B cell (primary cell): ENCODE measurements at regions not wholly inside any gene's neighbourhood (a gene's known extent, or its start where the extent isn't known, plus 50 kb on each side); places are given as distances from the start of the nearest gene placed in this dataset.

Experiments
- ATAC-seq: fragments of 200-7000 bp; cut with Tn5 transposase; one replicate; pipeline ENCODE4 v1.10.0; 2021; ENCODE audit warnings: low read depth, mild to moderate bottlenecking, moderate number of reproducible peaks, moderate library complexity
- CTCF ChIA-PET: fragments of 350-600 bp; sonication (Branson Sonifier 250); formaldehyde crosslinking; loops from one replicate; lab custom pipeline; 2021; ENCODE audit warnings: antibody characterized with exemption, inconsistent platforms; lab: Charles Lee
- POLR2A ChIA-PET: fragments of 350-600 bp; sonication (Branson Sonifier 250); formaldehyde crosslinking; loops from one replicate; lab custom pipeline; 2021; ENCODE audit warnings: antibody characterized with exemption; lab: Charles Lee
- DNase-seq: peaks from one replicate; pipeline ENCODE4 v3.0.0; 2013
- H2AFZ ChIP-seq: 2 replicates; pipeline ENCODE4 v1.6.1; 2012; ENCODE audit warnings: mild to moderate bottlenecking, low read depth, low read length; ENCODE audit not compliant: insufficient read depth, poor library complexity, severe bottlenecking
- H3K27ac ChIP-seq, 2 donors: 1 replicate in 1 of 2; 2 replicates in 1 of 2; pipeline ENCODE4 v1.5.1; 2012 to 2013; ENCODE audit warnings: low read length in 2 of 2, mild to moderate bottlenecking in 2 of 2, moderate library complexity in 1 of 2
- H3K27me3 ChIP-seq, 4 experiments: fragments of 200-600 bp in 1 of 4; sonication (generic) in 1 of 4; replicated peaks in 1 of 4; 1 replicate in 2 of 4; 2 replicates in 2 of 4; pipeline versions ENCODE4 v1.6.1 to v1.7.0; 2013 to 2016; ENCODE audit warnings: low read length in 3 of 4, mild to moderate bottlenecking in 2 of 4, mixed read lengths in 1 of 4, moderate library complexity in 1 of 4; ENCODE audit not compliant: insufficient read depth in 4 of 4, control insufficient read depth in 3 of 4; ENCODE audit errors: control extremely low read depth in 1 of 4
- H3K36me3 ChIP-seq, 2 experiments: replicated peaks in 1 of 2; 1 replicate in 1 of 2; 2 replicates in 1 of 2; pipeline versions ENCODE4 v1.6.1 to v1.7.1; 2013; ENCODE audit warnings: low read length in 1 of 2; ENCODE audit not compliant: insufficient read depth in 2 of 2, control insufficient read depth in 1 of 2; ENCODE audit errors: control extremely low read depth in 1 of 2, extremely low read depth in 1 of 2
- H3K4me1 ChIP-seq, 2 donors: fragments of 200-600 bp in 1 of 2; sonication (generic) in 1 of 2; 1 replicate in 1 of 2; 2 replicates in 1 of 2; pipeline versions ENCODE4 v1.5.1 to v1.6.1; 2013 to 2017; ENCODE audit warnings: low read length in 2 of 2; ENCODE audit not compliant: control insufficient read depth in 2 of 2, insufficient read depth in 2 of 2
- H3K4me2 ChIP-seq: replicated peaks from 2 replicates; pipeline ENCODE3; 2012; ENCODE audit warnings: mild to moderate bottlenecking, low read depth, low read length; ENCODE audit not compliant: poor library complexity, severe bottlenecking
- H3K4me3 ChIP-seq, 5 experiments: fragments of 200-600 bp in 1 of 5; sonication (generic) in 1 of 5; 1 replicate in 3 of 5; 2 replicates in 2 of 5; pipeline versions ENCODE4 v1.5.1 to v1.7.0; 2011 to 2016; ENCODE audit warnings: low read length in 4 of 5, mild to moderate bottlenecking in 4 of 5, low read depth in 2 of 5, control low read depth in 1 of 5, moderate library complexity in 1 of 5; ENCODE audit not compliant: insufficient read depth in 1 of 5; ENCODE audit errors: control extremely low read depth in 1 of 5, extremely low read depth in 1 of 5
- H3K79me2 ChIP-seq: fragments of 200-600 bp; sonication (generic); one replicate; pipeline ENCODE4 v1.6.0; 2016; ENCODE audit warnings: low read length; ENCODE audit not compliant: control insufficient read depth, insufficient read depth
- H3K9ac ChIP-seq: fragments of 200-600 bp; sonication (generic); 2 replicates; pipeline ENCODE4 v1.6.1; 2017; ENCODE audit warnings: mild to moderate bottlenecking, low read length, moderate library complexity
- H3K9me3 ChIP-seq, 3 donors: one replicate each; pipeline versions ENCODE4 v1.6.1 to v1.7.1; 2013; ENCODE audit warnings: low read length in 2 of 3; ENCODE audit not compliant: control insufficient read depth in 2 of 3, insufficient read depth in 1 of 3; ENCODE audit errors: control extremely low read depth in 1 of 3
- H4K20me1 ChIP-seq: 2 replicates; pipeline ENCODE4 v1.6.0; 2012; ENCODE audit warnings: mild to moderate bottlenecking, low read length; ENCODE audit not compliant: insufficient read depth, control insufficient read depth, poor library complexity, severe bottlenecking
- H3K27ac Mint-ChIP-seq: one replicate; pipeline ENCODE4 v1.8.0; 2021; ENCODE audit warnings: mixed read lengths
- H3K27me3 Mint-ChIP-seq: one replicate; pipeline ENCODE4 v1.8.0; 2021; ENCODE audit warnings: mixed read lengths
- H3K4me1 Mint-ChIP-seq: one replicate; pipeline ENCODE4 v1.8.0; 2021; ENCODE audit warnings: mixed read lengths
- H3K4me3 Mint-ChIP-seq: one replicate; pipeline ENCODE4 v1.8.0; 2021; ENCODE audit warnings: mixed read lengths
- H3K9me3 Mint-ChIP-seq: one replicate; pipeline ENCODE4 v1.8.0; 2022; ENCODE audit warnings: mixed read lengths; ENCODE audit not compliant: insufficient read depth
- CTCF ChIP-seq: fragments of 200-600 bp; IDR thresholded peaks from one replicate; pipeline ENCODE4 v1.8.0; 2022; ENCODE audit warnings: antibody characterized with exemption, mild to moderate bottlenecking
- EZH2 ChIP-seq: IDR thresholded peaks from 2 replicates; pipeline ENCODE4 v1.6.1; 2012; ENCODE audit warnings: borderline replicate concordance, low read depth, mild to moderate bottlenecking, moderate library complexity, low read length; ENCODE audit not compliant: insufficient read depth, poor library complexity, severe bottlenecking
- WGBS: methylation state at CpG from one replicate; pipeline ENCODE4 v1.1.5; 2013; ENCODE audit warnings: missing lambda C conversion rate; ENCODE audit not compliant: insufficient coverage; 5-methylcytosine and 5-hydroxymethylcytosine counted together
- intact Hi-C: fragments of 100-400 bp; cut with micrococcal nuclease; formaldehyde crosslinking; loops from one replicate; pipeline ENCODE4 v1.10.0; 2022

GRCh38 chr2:225112362-225113126 is 70.3 kb upstream of the DOCK10 start:
- H3K4me3 ChIP-seq: no peak overlapping the region
- no peaks in the 10 kb centered on the region for H3K36me3 ChIP-seq
- no peaks in the 10 kb centered on the region for H3K9me3 ChIP-seq
- 31% methylated on average over 6 of the region's 10 CpGs for WGBS
- H3K9ac ChIP-seq: no peak overlapping the region
- no peaks in the 10 kb centered on the region for H4K20me1 ChIP-seq
- peaks cover 17 to 19% of the 10 kb centered on the region in 2 donors for H3K4me1 ChIP-seq
- intact Hi-C loops: loop anchor here (10.0 kb wide), 1 partner anchor 108 kb away; no protein-coding TSS in a partner anchor
- peak overlapping the region; percentile 16 for H3K4me2 ChIP-seq
- peak; percentile 33 for DNase-seq
- Mint-ChIP-seq H3K27ac (peak overlapping the region; percentile 67), H3K27me3 (no peaks in the 10 kb centered on the region), H3K4me3 (peak overlapping the region; percentile 40), H3K4me1 (peaks cover 24% of the 10 kb centered on the region), H3K9me3 (no peaks in the 10 kb centered on the region)
- ChIA-PET POLR2A (no interaction called here), CTCF (interaction anchor here (0.6 kb wide), 1 partner anchor 193 kb away, joined by 3 read pairs; no protein-coding TSS in a partner anchor)
- ATAC-seq: peak; percentile 60
- no peaks in the 10 kb centered on the region for H3K27me3 ChIP-seq
- peak overlapping the region; percentile 6 for H2AFZ ChIP-seq
- H3K27ac ChIP-seq: peak overlapping the region in 1 of 2 donors; percentile 9
- TF ChIP-seq CTCF: no peak
- TF ChIP-seq EZH2: no peak
- no peaks in the 10 kb centered on the region for H3K79me2 ChIP-seq

GRCh38 chr2:225108805-225109204 is 66.5 kb upstream of the DOCK10 start:
- H3K9me3 Mint-ChIP-seq: no peaks in the 10 kb centered on the region
- Histone ChIP-seq H2AFZ (no peak overlapping the region), H4K20me1 (no peaks in the 10 kb centered on the region), H3K4me3 (no peak overlapping the region), H3K79me2 (no peaks in the 10 kb centered on the region), H3K9me3 (no peaks in the 10 kb centered on the region), H3K27ac (no peak overlapping the region), H3K27me3 (peaks cover 0 to 4% (median 0%) of the 10 kb centered on the region in 4 experiments), H3K4me2 (no peak overlapping the region), H3K4me1 (peaks cover 9 to 10% of the 10 kb centered on the region in 2 donors), H3K9ac (no peak overlapping the region), H3K36me3 (no peaks in the 10 kb centered on the region)
- H3K4me3 Mint-ChIP-seq: no peak overlapping the region
- ChIA-PET CTCF (interaction anchor here (0.7 kb wide), 1 partner anchor 556 kb away, joined by 3 read pairs; no protein-coding TSS in a partner anchor), POLR2A (no interaction called here)
- ATAC-seq (no peak), DNase-seq (no peak)
- intact Hi-C loops: no loop called here
- peaks cover 11% of the 10 kb centered on the region for H3K4me1 Mint-ChIP-seq
- H3K27ac Mint-ChIP-seq: no peak overlapping the region
- TF ChIP-seq CTCF (no peak), EZH2 (no peak)
- H3K27me3 Mint-ChIP-seq: peaks cover 18% of the 10 kb centered on the region
